RWPE1 (cell line): ENCODE measurements at regions not wholly inside any gene's neighbourhood (a gene's known extent, or its start where the extent isn't known, plus 50 kb on each side); places are given as distances from the start of the nearest gene placed in this dataset.

Source experiments
- CTCF ChIA-PET: fragments of 350-600 bp; sonication (Branson Sonifier 250); formaldehyde crosslinking; extraction: SDS; loops from one replicate; lab custom pipeline; 2021; lab: Yijun Ruan, JAX
- POLR2A ChIA-PET: fragments of 400-600 bp; formaldehyde crosslinking; extraction: SDS; loops from one replicate; lab custom pipeline; 2020; ENCODE audit warnings: antibody characterized with exemption; ENCODE audit not compliant: low non-redundant PET; lab: Yijun Ruan, JAX
- DNase-seq: peaks from one replicate; pipeline ENCODE4 v3.0.0; 2012; ENCODE audit warnings: low spot score
- H3K27ac ChIP-seq: fragments of 450-650 bp; 2 replicates; pipeline ENCODE4 v1.5.1; 2017
- TF ChIP-seq, protein P1 (sequence below): fragments of 450-650 bp; conservative IDR thresholded peaks from 2 replicates; pipeline ENCODE4 v1.5.1; 2017; ENCODE audit warnings: low read depth, mild to moderate bottlenecking

GRCh38 chr2:59490994-59491393 lies 1062.5 kb downstream of the BCL11A start:
- CTCF ChIA-PET = no interaction called here
- POLR2A ChIA-PET = no interaction called here
- DNase-seq = no peak
- TF ChIP-seq, protein P1, sequence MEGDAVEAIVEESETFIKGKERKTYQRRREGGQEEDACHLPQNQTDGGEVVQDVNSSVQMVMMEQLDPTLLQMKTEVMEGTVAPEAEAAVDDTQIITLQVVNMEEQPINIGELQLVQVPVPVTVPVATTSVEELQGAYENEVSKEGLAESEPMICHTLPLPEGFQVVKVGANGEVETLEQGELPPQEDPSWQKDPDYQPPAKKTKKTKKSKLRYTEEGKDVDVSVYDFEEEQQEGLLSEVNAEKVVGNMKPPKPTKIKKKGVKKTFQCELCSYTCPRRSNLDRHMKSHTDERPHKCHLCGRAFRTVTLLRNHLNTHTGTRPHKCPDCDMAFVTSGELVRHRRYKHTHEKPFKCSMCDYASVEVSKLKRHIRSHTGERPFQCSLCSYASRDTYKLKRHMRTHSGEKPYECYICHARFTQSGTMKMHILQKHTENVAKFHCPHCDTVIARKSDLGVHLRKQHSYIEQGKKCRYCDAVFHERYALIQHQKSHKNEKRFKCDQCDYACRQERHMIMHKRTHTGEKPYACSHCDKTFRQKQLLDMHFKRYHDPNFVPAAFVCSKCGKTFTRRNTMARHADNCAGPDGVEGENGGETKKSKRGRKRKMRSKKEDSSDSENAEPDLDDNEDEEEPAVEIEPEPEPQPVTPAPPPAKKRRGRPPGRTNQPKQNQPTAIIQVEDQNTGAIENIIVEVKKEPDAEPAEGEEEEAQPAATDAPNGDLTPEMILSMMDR = no peak
- no peak overlapping the region for H3K27ac ChIP-seq

- CTCF ChIA-PET = no interaction called here
- POLR2A ChIA-PET = no interaction called here
- H3K27ac ChIP-seq = no peak overlapping the region
- TF ChIP-seq, protein P1 = no peak
- no peak for DNase-seq
These were observed 1063.3 kb downstream of the BCL11A start for GRCh38 chr2:59490192-59490591.

- POLR2A ChIA-PET = no interaction called here
- TF ChIP-seq, protein P1 = no peak
- CTCF ChIA-PET = no interaction called here
- H3K27ac ChIP-seq = no peak overlapping the region
- DNase-seq = no peak
These were observed 1068.8 kb downstream of the BCL11A start for GRCh38 chr2:59484673-59485072.

- ChIA-PET CTCF (no interaction called here), POLR2A (no interaction called here)
- no peak for DNase-seq
- no peak overlapping the region for H3K27ac ChIP-seq
- TF ChIP-seq, protein P1 = no peak
These were observed 1090.0 kb downstream of the BCL11A start for GRCh38 chr2:59463426-59463825.

DNA sequence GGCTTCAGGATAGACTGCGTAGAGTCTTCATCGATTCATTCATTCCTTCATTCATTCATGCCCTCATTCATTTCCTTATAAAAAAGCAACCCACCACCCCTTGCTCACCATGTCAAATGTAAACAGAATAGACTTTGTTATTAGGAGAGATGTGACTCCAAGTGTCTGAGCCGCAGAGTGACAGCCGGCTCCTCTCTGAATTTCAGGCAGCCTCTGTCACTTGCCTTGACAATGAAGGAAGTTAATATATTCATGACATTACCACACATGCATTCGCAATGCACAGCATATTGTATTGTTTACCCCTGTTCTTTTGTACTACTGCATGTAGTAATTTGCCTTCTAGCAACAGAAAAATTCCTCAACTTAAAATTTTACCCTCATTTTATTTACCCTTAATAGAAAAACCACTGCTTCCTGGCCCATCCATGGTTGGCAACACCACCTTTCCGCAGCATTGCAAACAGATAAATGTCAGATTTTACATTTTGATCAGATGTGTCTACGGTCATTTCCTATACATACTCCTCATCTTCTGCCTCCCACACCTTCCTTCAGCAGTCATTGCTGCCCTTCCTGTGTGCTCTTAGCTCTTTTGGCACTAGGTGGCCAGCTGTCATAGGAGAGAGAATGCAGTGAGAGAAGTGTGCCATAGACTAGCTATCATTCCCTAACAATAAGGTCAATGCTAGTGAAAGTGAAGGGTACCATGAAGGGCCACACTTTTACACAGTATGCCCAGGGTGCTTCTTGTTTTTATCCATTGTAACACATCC lies 1090.8 kb downstream of the BCL11A start:
- ChIA-PET POLR2A (no interaction called here), CTCF (no interaction called here)
- no peak for DNase-seq
- TF ChIP-seq, protein P1 = no peak
- no peak overlapping the region for H3K27ac ChIP-seq

- POLR2A ChIA-PET = no interaction called here
These were observed 1092.3 kb downstream of the BCL11A start for GRCh38 chr2:59461127-59461526.

More at GRCh38 chr2:59461127-59461526, 1092.3 kb downstream of the BCL11A start:
- DNase-seq = no peak
- H3K27ac ChIP-seq = no peak overlapping the region
- TF ChIP-seq, protein P1 = no peak
- CTCF ChIA-PET = interaction anchor here (0.6 kb wide), 2 partner anchors 560 to 1089 kb away, joined by 3 to 6 read pairs; no protein-coding TSS in a partner anchor
